HG02852 (cell line): ENCODE measurements at regions not wholly inside any gene's neighbourhood (a gene's known extent, or its start where the extent isn't known, plus 50 kb on each side); places are given as distances from the start of the nearest gene placed in this dataset.
"Not testable (repeated sequence)": the region's sequence is repeated elsewhere in the genome, so short reads cannot be mapped to it uniquely, and the experiment has no call there.

ENCODE experiments used
- ATAC-seq: cut with Tn5 transposase; IDR thresholded peaks from one replicate; pipeline ENCODE4 v1.9.1; 2021; ENCODE audit warnings: mild to moderate bottlenecking, moderate library complexity; ENCODE audit not compliant: unreplicated experiment

DNA sequence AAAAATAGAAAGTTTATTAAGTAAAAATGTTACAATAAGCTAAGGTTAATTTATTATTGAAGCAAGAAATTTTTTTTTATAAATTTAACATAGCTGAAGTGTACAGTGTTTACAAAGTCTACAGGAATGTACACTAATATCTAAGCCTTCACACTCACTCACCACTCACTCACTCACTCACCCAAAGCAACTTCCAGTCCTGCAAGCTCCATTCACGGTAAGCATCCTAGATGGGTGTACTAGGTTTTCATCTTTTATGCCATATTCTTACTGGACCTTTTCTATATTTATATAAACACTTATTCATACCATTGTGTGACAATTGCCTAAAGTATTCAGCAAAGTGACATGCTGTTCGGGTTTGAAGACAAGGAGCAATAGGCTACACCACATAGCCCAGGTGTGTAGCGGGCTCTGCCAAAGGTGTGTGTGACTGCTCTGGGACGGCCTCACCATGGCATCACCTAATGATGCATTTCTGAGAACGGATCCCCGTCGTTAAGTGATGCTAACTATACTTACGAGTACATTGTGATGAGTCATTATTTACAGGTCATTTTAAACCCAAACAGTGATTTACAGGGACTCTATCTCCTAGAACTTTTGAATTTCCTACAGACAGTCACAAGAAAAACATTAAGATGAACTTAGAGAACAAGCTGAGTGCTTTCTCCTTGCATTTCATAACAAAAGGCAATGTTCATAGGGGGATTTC lies 76.3 kb upstream of the ID2 start:
- no peak for ATAC-seq

DNA sequence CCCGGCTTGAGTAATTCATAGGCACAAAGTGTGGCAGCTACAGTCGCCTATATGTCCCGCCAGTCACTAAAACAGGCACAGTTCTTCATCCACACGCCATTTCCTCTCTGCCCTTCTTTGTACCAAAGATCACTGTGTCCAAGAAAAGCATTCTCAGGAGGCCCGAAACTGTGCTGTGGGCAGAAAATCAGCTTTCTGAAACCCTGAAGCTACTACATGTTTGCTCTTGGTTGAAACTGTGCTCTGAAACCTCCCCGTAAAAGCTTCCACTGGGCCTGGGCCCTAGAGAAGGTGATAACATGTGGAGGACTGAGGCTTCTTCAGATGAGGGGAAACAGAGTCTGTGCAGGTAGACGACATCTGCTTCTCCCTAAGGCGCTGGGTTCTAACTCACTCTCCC lies 75.6 kb upstream of the ID2 start:
- peak; percentile 97 for ATAC-seq

GRCh38 chr2:8606649-8607550 lies 75.0 kb upstream of the ID2 start:
- peak; percentile 18 for ATAC-seq

GRCh38 chr2:8607606-8608005 lies 74.2 kb upstream of the ID2 start:
- ATAC-seq, result no peak

- ATAC-seq, result no peak
Observed at GRCh38 chr2:8608411-8608954, 73.4 kb upstream of the ID2 start.

- ATAC-seq, result no peak
Observed at GRCh38 chr2:8609357-8609811, 72.5 kb upstream of the ID2 start.

DNA sequence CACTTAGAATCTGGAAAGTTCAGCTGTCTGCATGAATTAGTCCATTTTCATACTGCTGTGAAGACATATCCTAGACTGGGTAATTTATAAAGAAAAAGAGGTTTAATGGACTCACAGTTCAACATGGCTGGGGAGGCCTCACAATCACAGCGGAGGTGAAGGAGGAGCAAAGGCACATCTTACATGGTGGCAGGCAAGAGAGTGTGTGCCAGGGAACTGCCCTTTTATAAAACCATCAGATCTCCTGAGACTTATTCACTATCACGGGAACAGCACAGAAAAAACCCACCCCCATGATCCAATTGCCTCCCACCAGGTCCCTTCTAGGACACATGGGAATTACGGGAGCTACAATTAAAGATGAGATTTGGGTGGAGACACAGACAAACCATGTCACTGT lies 71.1 kb upstream of the ID2 start:
- not testable (repeated sequence) for ATAC-seq

- no peak for ATAC-seq
Observed at GRCh38 chr2:8611246-8611645, 70.6 kb upstream of the ID2 start.

- ATAC-seq, result no peak
Observed at GRCh38 chr2:8611700-8612099, 70.2 kb upstream of the ID2 start.

GRCh38 chr2:8612734-8613179 lies 69.1 kb upstream of the ID2 start:
- no peak for ATAC-seq

GRCh38 chr2:8613207-8613999 lies 68.5 kb upstream of the ID2 start:
- not testable (repeated sequence) for ATAC-seq

- no peak for ATAC-seq
Observed at GRCh38 chr2:8614646-8615045, 67.2 kb upstream of the ID2 start.

DNA sequence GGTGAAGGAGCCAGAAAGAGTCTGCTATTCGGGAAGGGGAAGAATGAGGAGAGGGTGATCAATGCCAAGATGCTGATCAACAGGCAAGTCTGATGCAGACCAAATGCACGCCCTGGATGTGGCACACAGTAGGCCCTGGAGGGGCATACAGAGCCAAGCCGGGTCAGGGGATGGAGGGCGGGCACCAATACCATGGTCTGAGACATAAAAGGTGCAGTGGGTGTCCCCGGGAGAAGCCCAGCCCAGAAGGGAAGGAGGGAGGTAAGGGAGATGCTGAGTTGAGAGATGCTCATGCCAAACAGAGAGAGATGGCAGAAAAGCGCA lies 66.6 kb upstream of the ID2 start:
- no peak for ATAC-seq

DNA sequence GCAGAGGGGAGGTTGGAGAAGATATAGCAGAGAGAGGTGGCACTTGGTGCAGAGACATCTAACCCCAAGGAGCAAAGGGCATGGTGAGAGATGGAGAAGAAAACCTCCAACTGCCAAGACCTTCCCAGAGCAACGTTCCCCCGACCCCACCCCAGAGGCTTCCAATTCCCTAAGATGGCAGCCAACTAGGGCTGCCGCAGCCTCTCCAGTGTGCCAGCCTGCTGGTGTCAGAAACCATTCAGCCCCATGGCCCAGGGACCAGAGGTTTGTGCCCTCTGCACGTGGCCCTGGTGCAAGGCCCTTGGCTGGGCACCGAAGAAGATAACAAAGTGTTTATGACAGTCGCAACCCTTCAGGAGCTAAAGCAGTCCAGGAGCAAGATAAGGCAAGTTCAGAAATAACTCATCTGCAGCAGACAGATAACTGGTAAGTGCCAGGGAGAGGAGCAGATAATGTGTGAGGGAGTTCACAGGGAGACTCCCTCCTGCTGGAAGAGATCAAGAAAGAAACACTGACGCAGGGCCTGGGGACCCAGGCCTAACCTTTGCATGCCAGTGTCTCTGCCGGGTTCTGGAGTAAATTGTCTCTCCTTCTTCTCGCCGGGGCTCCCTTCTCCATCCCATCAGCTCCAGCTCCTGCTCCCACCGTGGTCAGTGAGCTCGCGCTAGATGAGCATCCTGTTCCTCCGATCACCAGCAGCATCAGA lies 66.1 kb upstream of the ID2 start:
- no peak for ATAC-seq

- ATAC-seq, result no peak
Observed at GRCh38 chr2:8617048-8617447, 64.8 kb upstream of the ID2 start.

- ATAC-seq, result no peak
Observed at GRCh38 chr2:8617590-8617989, 64.3 kb upstream of the ID2 start.

DNA sequence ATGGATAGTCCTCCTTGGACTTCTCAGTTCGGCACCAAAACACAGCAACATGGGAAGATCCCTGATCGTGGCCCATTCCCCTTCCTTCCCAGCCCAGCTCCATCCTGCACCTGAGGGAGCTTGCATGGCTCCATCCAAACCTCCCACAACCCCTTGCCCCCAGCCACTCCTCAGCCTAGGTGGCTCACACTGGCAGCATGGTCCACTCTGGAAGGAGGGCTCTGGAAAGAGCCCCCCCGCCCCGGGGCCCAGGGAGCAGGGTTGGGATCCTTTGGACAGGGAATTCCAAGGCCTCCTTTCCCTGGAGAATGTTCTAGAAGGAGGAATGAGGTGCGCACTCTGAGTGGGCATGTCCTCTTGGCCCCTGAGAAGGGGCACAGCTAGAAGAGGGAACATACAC lies 62.8 kb upstream of the ID2 start:
- ATAC-seq, result no peak

- no peak for ATAC-seq
Observed at GRCh38 chr2:8620611-8621382, 61.1 kb upstream of the ID2 start.

GRCh38 chr2:8622199-8622911 lies 59.5 kb upstream of the ID2 start:
- ATAC-seq, result no peak
